ENCODE measurements at regions not wholly inside any gene's neighbourhood (a gene's known extent, or its start where the extent isn't known, plus 50 kb on each side); places are given as distances from the start of the nearest gene placed in this dataset.
"Not testable (repeated sequence)": the region's sequence is repeated elsewhere in the genome, so short reads cannot be mapped to it uniquely, and the experiment has no call there.

- TF ChIP-seq CTCF (conservative IDR thresholded peaks at IDR 0.05; ENCODE audit: low read length), result no peak
- TF ChIP-seq EZH2phosphoT487 (IDR thresholded peaks at IDR 0.05; ENCODE audit: borderline replicate concordance, low read depth, low read length), result no peak
- ChIA-PET CTCF (ENCODE audit: unreplicated experiment) (no interaction called here), POLR2A (no interaction called here)
- no peaks in the 10 kb centered on the region for H3K9me2 ChIP-seq (ENCODE audit: insufficient read depth, low read length)
- no peak overlapping the region for H3K4me2 ChIP-seq (ENCODE audit: low read length)
- intact Hi-C loops (cut with micrococcal nuclease; ENCODE audit: unreplicated experiment), result no loop called here
- H3K79me2 ChIP-seq (ENCODE audit: insufficient read depth, low read depth, low read length), result no peaks in the 10 kb centered on the region
- no TSS peak for BruUV-seq (replicated peaks)
- H3K27ac ChIP-seq (ENCODE audit: low read depth, low read length, poor library complexity, severe bottlenecking), result no peak overlapping the region
- no peaks in the 10 kb centered on the region for H4K20me1 ChIP-seq (ENCODE audit: insufficient read depth, low read length)
- no peaks in the 10 kb centered on the region for H3K36me3 ChIP-seq (ENCODE audit: insufficient read depth, low read length)
- no peak overlapping the region for H2AFZ ChIP-seq (ENCODE audit: low read length)
- no peaks in the 10 kb centered on the region for H3K9me3 ChIP-seq (ENCODE audit: low read length)
- no peak overlapping the region for H3K4me3 ChIP-seq (ENCODE audit: low read depth, low read length, poor library complexity, severe bottlenecking)
- DNase-seq (ENCODE audit: low spot score), result no peak
- no peaks in the 10 kb centered on the region for H3K4me1 ChIP-seq (ENCODE audit: insufficient read depth, low read length, poor library complexity, severe bottlenecking)
Observed at GRCh38 chr4:77263247-77263646, 106.2 kb downstream of the CCNG2 start.

- DNase-seq (ENCODE audit: low spot score); H3K27ac ChIP-seq (ENCODE audit: low read depth, low read length, poor library complexity, severe bottlenecking); H3K4me1 ChIP-seq (ENCODE audit: insufficient read depth, low read length, poor library complexity, severe bottlenecking); H3K4me3 ChIP-seq (ENCODE audit: low read depth, low read length, poor library complexity, severe bottlenecking); intact Hi-C loops (cut with micrococcal nuclease; ENCODE audit: unreplicated experiment); H3K4me2 ChIP-seq (ENCODE audit: low read length); H3K79me2 ChIP-seq (ENCODE audit: insufficient read depth, low read depth, low read length); H2AFZ ChIP-seq (ENCODE audit: low read length); CTCF ChIA-PET (ENCODE audit: unreplicated experiment); H3K36me3 ChIP-seq (ENCODE audit: insufficient read depth, low read length); H3K9me3 ChIP-seq (ENCODE audit: low read length); H4K20me1 ChIP-seq (ENCODE audit: insufficient read depth, low read length); POLR2A ChIA-PET; H3K9me2 ChIP-seq (ENCODE audit: insufficient read depth, low read length); BruUV-seq (replicated peaks): not testable (repeated sequence)
Observed at GRCh38 chr4:77263976-77264375, 107.0 kb downstream of the CCNG2 start.

GRCh38 chr4:77264826-77265225, 107.8 kb downstream of the CCNG2 start:
- CTCF ChIA-PET (ENCODE audit: unreplicated experiment), result interaction anchor here (1.1 kb wide), 1 partner anchor 25 kb away, joined by 3 read pairs; no protein-coding TSS in a partner anchor

More at GRCh38 chr4:77264826-77265225, 107.8 kb downstream of the CCNG2 start:
- TF ChIP-seq EZH2phosphoT487 (IDR thresholded peaks at IDR 0.05; ENCODE audit: borderline replicate concordance, low read depth, low read length), result no peak
- no peak for TF ChIP-seq CTCF (conservative IDR thresholded peaks at IDR 0.05; ENCODE audit: low read length)
- no peaks in the 10 kb centered on the region for H4K20me1 ChIP-seq (ENCODE audit: insufficient read depth, low read length)
- no peaks in the 10 kb centered on the region for H3K9me3 ChIP-seq (ENCODE audit: low read length)
- no peak for DNase-seq (ENCODE audit: low spot score)
- H3K4me2 ChIP-seq (ENCODE audit: low read length), result no peak overlapping the region
- POLR2A ChIA-PET, result interaction anchor here (0.6 kb wide), 1 partner anchor 22 kb away, joined by 3 read pairs; no protein-coding TSS in a partner anchor
- H3K79me2 ChIP-seq (ENCODE audit: insufficient read depth, low read depth, low read length), result no peaks in the 10 kb centered on the region
- BruUV-seq (replicated peaks), result no TSS peak
- H3K4me1 ChIP-seq (ENCODE audit: insufficient read depth, low read length, poor library complexity, severe bottlenecking), result no peaks in the 10 kb centered on the region
- no peaks in the 10 kb centered on the region for H3K36me3 ChIP-seq (ENCODE audit: insufficient read depth, low read length)
- no peak overlapping the region for H3K4me3 ChIP-seq (ENCODE audit: low read depth, low read length, poor library complexity, severe bottlenecking)
- H2AFZ ChIP-seq (ENCODE audit: low read length), result no peak overlapping the region
- H3K9me2 ChIP-seq (ENCODE audit: insufficient read depth, low read length), result no peaks in the 10 kb centered on the region
- no peak overlapping the region for H3K27ac ChIP-seq (ENCODE audit: low read depth, low read length, poor library complexity, severe bottlenecking)
- intact Hi-C loops (cut with micrococcal nuclease; ENCODE audit: unreplicated experiment), result no loop called here

All from OCI-LY7 (cell line).